HG02623 (cell line): ENCODE measurements at regions not wholly inside any gene's neighbourhood (a gene's known extent, or its start where the extent isn't known, plus 50 kb on each side); places are given as distances from the start of the nearest gene placed in this dataset.
"Not testable (repeated sequence)": the region's sequence is repeated elsewhere in the genome, so short reads cannot be mapped to it uniquely, and the experiment has no call there.

ENCODE experiments used
- ATAC-seq: cut with Tn5 transposase; IDR thresholded peaks from one replicate; pipeline ENCODE4 v1.9.1; 2021; ENCODE audit warnings: moderate library complexity; ENCODE audit not compliant: unreplicated experiment

- no peak for ATAC-seq
Observed at GRCh38 chr3:18086078-18086477, 339.1 kb downstream of the SATB1 start.

- no peak for ATAC-seq
Observed at GRCh38 chr3:18085429-18085828, 339.7 kb downstream of the SATB1 start.

- not testable (repeated sequence) for ATAC-seq
Observed at GRCh38 chr3:18083273-18083590, 340.8 kb upstream of the TBC1D5 start.

GRCh38 chr3:18082551-18083272 lies 340.3 kb upstream of the TBC1D5 start:
- ATAC-seq: no peak

- no peak for ATAC-seq
Observed at GRCh38 chr3:18080198-18080689, 337.8 kb upstream of the TBC1D5 start.

- ATAC-seq: no peak
Observed at GRCh38 chr3:18079739-18080138, 337.3 kb upstream of the TBC1D5 start.

GRCh38 chr3:18079062-18079461 lies 336.6 kb upstream of the TBC1D5 start:
- no peak for ATAC-seq

GRCh38 chr3:18077128-18077840 lies 334.9 kb upstream of the TBC1D5 start:
- no peak for ATAC-seq

GRCh38 chr3:18076301-18076700 lies 333.9 kb upstream of the TBC1D5 start:
- no peak for ATAC-seq

GRCh38 chr3:18075799-18076198 lies 333.4 kb upstream of the TBC1D5 start:
- ATAC-seq: no peak

GRCh38 chr3:18071833-18072232 lies 329.4 kb upstream of the TBC1D5 start:
- no peak for ATAC-seq

- no peak for ATAC-seq
Observed at GRCh38 chr3:18070944-18071343, 328.5 kb upstream of the TBC1D5 start.

GRCh38 chr3:18070231-18070630 lies 327.8 kb upstream of the TBC1D5 start:
- no peak for ATAC-seq

- no peak for ATAC-seq
Observed at GRCh38 chr3:18069568-18069967, 327.1 kb upstream of the TBC1D5 start.

GRCh38 chr3:18066899-18067582 lies 324.6 kb upstream of the TBC1D5 start:
- no peak for ATAC-seq

GRCh38 chr3:18064586-18064985 lies 322.2 kb upstream of the TBC1D5 start:
- ATAC-seq: no peak

- no peak for ATAC-seq
Observed at GRCh38 chr3:18062657-18063025, 320.2 kb upstream of the TBC1D5 start.

GRCh38 chr3:18061737-18062656 lies 319.6 kb upstream of the TBC1D5 start:
- ATAC-seq: no peak

- ATAC-seq: no peak
Observed at GRCh38 chr3:18058666-18059065, 316.2 kb upstream of the TBC1D5 start.

GRCh38 chr3:18057471-18058091 lies 315.1 kb upstream of the TBC1D5 start:
- ATAC-seq: no peak
